ENCODE measurements at regions not wholly inside any gene's neighbourhood (a gene's known extent, or its start where the extent isn't known, plus 50 kb on each side); places are given as distances from the start of the nearest gene placed in this dataset.

GRCh38 chr5:1640421-1640881, 116.7 kb upstream of the LPCAT1 start:
- intact Hi-C loops (cut with DNase I) = loop anchor here (5.0 kb wide), 1 partner anchor 473 kb away; no protein-coding TSS in a partner anchor
- TF ChIP-seq POLR2A (IDR thresholded peaks at IDR 0.05) = no peak
- TF ChIP-seq CTCF (IDR thresholded peaks at IDR 0.05) = no peak
- Histone ChIP-seq H3K27me3 (peaks cover 7 to 45% (median 10%) of the 10 kb centered on the region in 4 donors), H3K27ac (no peak overlapping the region), H3K9me3 (no peaks in the 10 kb centered on the region), H3K4me1 (peaks cover 0 to 17% (median 7%) of the 10 kb centered on the region in 3 donors), H3K36me3 (no peaks in the 10 kb centered on the region), H3K4me3 (no peak overlapping the region)
- no peak for DNase-seq
- WGBS, 2 donors = 89% methylated on average over 7 of the region's 17 CpGs; no CpG with 5 or more reads in 1 of the 2 donors

GRCh38 chr5:1639757-1640156, 116.0 kb upstream of the LPCAT1 start:
- Histone ChIP-seq H3K27ac (no peak overlapping the region), H3K27me3 (peaks cover 7 to 38% (median 10%) of the 10 kb centered on the region in 4 donors), H3K9me3 (no peaks in the 10 kb centered on the region), H3K36me3 (no peaks in the 10 kb centered on the region), H3K4me1 (peaks cover 0 to 12% (median under 1%) of the 10 kb centered on the region in 3 donors), H3K4me3 (no peak overlapping the region)
- no peak for DNase-seq
- WGBS, 2 donors = 85 to 86% methylated on average over 12 to 14 of the region's 14 CpGs
- TF ChIP-seq CTCF (IDR thresholded peaks at IDR 0.05) (no peak), POLR2A (IDR thresholded peaks at IDR 0.05) (no peak)
- intact Hi-C loops (cut with DNase I) = loop anchor here (5.0 kb wide), 1 partner anchor 472 kb away; no protein-coding TSS in a partner anchor

- H3K27me3 ChIP-seq = peaks cover 5 to 30% (median 7%) of the 10 kb centered on the region in 4 donors
- H3K4me1 ChIP-seq = peaks cover 0 to 19% (median 0%) of the 10 kb centered on the region in 3 donors
- H3K27ac ChIP-seq = no peak overlapping the region
- WGBS, 2 donors = 89 to 98% methylated on average over 5 to 12 of the region's 23 CpGs
- no peak for TF ChIP-seq POLR2A (IDR thresholded peaks at IDR 0.05)
- no peak for TF ChIP-seq CTCF (IDR thresholded peaks at IDR 0.05)
- no peaks in the 10 kb centered on the region for H3K36me3 ChIP-seq
- intact Hi-C loops (cut with DNase I) = no loop called here
- H3K9me3 ChIP-seq = no peaks in the 10 kb centered on the region
- DNase-seq = no peak
- no peak overlapping the region for H3K4me3 ChIP-seq
Observed at GRCh38 chr5:1638658-1639400, 115.1 kb upstream of the LPCAT1 start.

GRCh38 chr5:1637639-1638481, 114.1 kb upstream of the LPCAT1 start:
- no peak for DNase-seq
- peaks cover 0 to 28% (median 0%) of the 10 kb centered on the region in 3 donors for H3K4me1 ChIP-seq
- H3K27me3 ChIP-seq = peaks cover 0 to 21% (median 0%) of the 10 kb centered on the region in 4 donors
- intact Hi-C loops (cut with DNase I) = no loop called here
- no peaks in the 10 kb centered on the region for H3K9me3 ChIP-seq
- TF ChIP-seq POLR2A (IDR thresholded peaks at IDR 0.05) = no peak
- TF ChIP-seq CTCF (IDR thresholded peaks at IDR 0.05) = no peak
- H3K27ac ChIP-seq = no peak overlapping the region
- no peaks in the 10 kb centered on the region for H3K36me3 ChIP-seq
- WGBS, 2 donors = 88 to 91% methylated on average over 6 to 13 of the region's 24 CpGs
- H3K4me3 ChIP-seq = no peak overlapping the region

All from esophagus squamous epithelium (tissue), 5 donors.